ENCODE measurements at regions not wholly inside any gene's neighbourhood (a gene's known extent, or its start where the extent isn't known, plus 50 kb on each side); places are given as distances from the start of the nearest gene placed in this dataset.
"Not testable (repeated sequence)": the region's sequence is repeated elsewhere in the genome, so short reads cannot be mapped to it uniquely, and the experiment has no call there.

GRCh38 chr10:21125471-21126228, 228.5 kb upstream of the NEBL start:
- DNase-seq, result no peak

GRCh38 chr10:21122907-21123306, 225.8 kb upstream of the NEBL start:
- DNase-seq, result no peak

GRCh38 chr10:21121822-21122221, 224.7 kb upstream of the NEBL start:
- DNase-seq, result not testable (repeated sequence)

- DNase-seq, result no peak
These were observed 217.6 kb upstream of the NEBL start for GRCh38 chr10:21114683-21115082.

GRCh38 chr10:21110358-21110757, 213.2 kb upstream of the NEBL start:
- DNase-seq, result no peak

GRCh38 chr10:21106931-21107330, 209.8 kb upstream of the NEBL start:
- not testable (repeated sequence) for DNase-seq

GRCh38 chr10:21105331-21105730, 208.2 kb upstream of the NEBL start:
- DNase-seq, result not testable (repeated sequence)

GRCh38 chr10:21100871-21101514, 203.9 kb upstream of the NEBL start:
- DNase-seq, result no peak

- DNase-seq, result no peak
These were observed 203.1 kb upstream of the NEBL start for GRCh38 chr10:21100190-21100589.

- DNase-seq, result no peak
These were observed 202.4 kb upstream of the NEBL start for GRCh38 chr10:21099291-21100062.

GRCh38 chr10:21097926-21098355, 200.8 kb upstream of the NEBL start:
- no peak for DNase-seq

GRCh38 chr10:21095494-21096055, 198.5 kb upstream of the NEBL start:
- no peak for DNase-seq

GRCh38 chr10:21095073-21095472, 198.0 kb upstream of the NEBL start:
- DNase-seq, result no peak

GRCh38 chr10:21092683-21093524, 195.8 kb upstream of the NEBL start:
- DNase-seq, result no peak

GRCh38 chr10:21090609-21091082, 193.5 kb upstream of the NEBL start:
- DNase-seq, result no peak

GRCh38 chr10:21087476-21087875, 190.4 kb upstream of the NEBL start:
- no peak for DNase-seq

GRCh38 chr10:21084700-21085099, 187.6 kb upstream of the NEBL start:
- no peak for DNase-seq

- no peak for DNase-seq
These were observed 186.8 kb upstream of the NEBL start for GRCh38 chr10:21083861-21084260.

- no peak for DNase-seq
These were observed 185.1 kb upstream of the NEBL start for GRCh38 chr10:21082206-21082605.

GRCh38 chr10:21080261-21080660, 183.2 kb upstream of the NEBL start:
- DNase-seq, result no peak

GRCh38 chr10:21079330-21079658, 182.2 kb upstream of the NEBL start:
- DNase-seq, result no peak
